Ovary (tissue), 7 donors: ENCODE measurements at regions not wholly inside any gene's neighbourhood (a gene's known extent, or its start where the extent isn't known, plus 50 kb on each side); places are given as distances from the start of the nearest gene placed in this dataset.

Experiments used
- DNase-seq, 5 donors: peaks; one replicate each; pipeline ENCODE4 v3.0.0-alpha.2; 2019 to 2020
- H3K27ac ChIP-seq, 2 donors: fragments of 200-600 bp; one replicate each; pipeline versions ENCODE4 v1.5.1 to v1.8.0; 2019 to 2022
- H3K27me3 ChIP-seq: fragments of 200-600 bp; one replicate; pipeline ENCODE4 v1.8.0; 2022
- H3K36me3 ChIP-seq: fragments of 200-600 bp; sonication (generic); one replicate; pipeline ENCODE4 v1.5.1; 2019
- H3K4me1 ChIP-seq: one replicate; pipeline ENCODE4 v1.8.1; 2013; ENCODE audit warnings: mild to moderate bottlenecking, moderate library complexity; ENCODE audit not compliant: insufficient read depth
- H3K4me3 ChIP-seq: fragments of 200-600 bp; sonication (generic); one replicate; pipeline ENCODE4 v1.5.1; 2017
- H3K9me3 ChIP-seq, 2 donors: fragments of 200-600 bp in 1 of 2; sonication (generic) in 1 of 2; one replicate each; pipeline versions ENCODE4 v1.5.1 to v1.8.1; 2013 to 2019; ENCODE audit warnings: mild to moderate bottlenecking in 1 of 2, moderate library complexity in 1 of 2
- EP300 ChIP-seq: sonication (generic); formaldehyde crosslinking; IDR thresholded peaks from one replicate; pipeline ENCODE4 v1.6.1; 2017; ENCODE audit warnings: antibody characterized with exemption
- POLR2A ChIP-seq: fragments of 450-650 bp; IDR thresholded peaks from one replicate; pipeline ENCODE4 v1.6.1; 2017; ENCODE audit warnings: antibody characterized with exemption, mild to moderate bottlenecking, moderate library complexity
- WGBS, 3 donors: extraction: QIAGEN DNeasy Blood & Tissue Kit in 1 of 3; methylation state at CpG; one replicate each; pipeline versions ENCODE4 v1.1.5 to v1.1.7; 2013 to 2017; 5-methylcytosine and 5-hydroxymethylcytosine counted together
- intact Hi-C, 4 donors: fragments of 100-400 bp; cut with DNase I; formaldehyde crosslinking; loops; one replicate each; pipeline versions ENCODE4 v1.11.0 to v1.15.1; 2022 to 2023
- TF ChIP-seq, protein P1 (sequence below), 3 donors: fragments of 450-650 bp in 2 of 3; fragments of 200-600 bp in 1 of 3; IDR thresholded peaks; one replicate each; pipeline versions ENCODE4 v1.5.1 to v1.8.0; 2016 to 2022; ENCODE audit warnings: antibody characterized with exemption in 3 of 3, mild to moderate bottlenecking in 1 of 3
- donor health status: DM: no; HTN: no; CAD: no; lungs with moderate emphysema.
- donor health status: DM: no; HTN: no; CAD: no.
- donor health status: Bipolar disorder and iron deficiency.
- donor health status: DM: no; HTN: no; CAD: no.
- donor health status: DM: yes; HTN: yes; CAD: no.

GRCh38 chr3:188959013-188959412 is 212.8 kb upstream of the TPRG1 start:
- H3K4me1 ChIP-seq = peaks cover 3% of the 10 kb centered on the region
- intact Hi-C loops = loop anchor here in 2 of 4 donors (5.0 kb wide), 2 partner anchors 188 to 907 kb away; no protein-coding TSS in a partner anchor
- 87 to 89% (median 88%) methylated on average over 1 of the region's 1 CpG for WGBS, 3 donors
- H3K36me3 ChIP-seq = no peaks in the 10 kb centered on the region
- TF ChIP-seq POLR2A = no peak
- no peak for TF ChIP-seq EP300
- TF ChIP-seq, protein P1, sequence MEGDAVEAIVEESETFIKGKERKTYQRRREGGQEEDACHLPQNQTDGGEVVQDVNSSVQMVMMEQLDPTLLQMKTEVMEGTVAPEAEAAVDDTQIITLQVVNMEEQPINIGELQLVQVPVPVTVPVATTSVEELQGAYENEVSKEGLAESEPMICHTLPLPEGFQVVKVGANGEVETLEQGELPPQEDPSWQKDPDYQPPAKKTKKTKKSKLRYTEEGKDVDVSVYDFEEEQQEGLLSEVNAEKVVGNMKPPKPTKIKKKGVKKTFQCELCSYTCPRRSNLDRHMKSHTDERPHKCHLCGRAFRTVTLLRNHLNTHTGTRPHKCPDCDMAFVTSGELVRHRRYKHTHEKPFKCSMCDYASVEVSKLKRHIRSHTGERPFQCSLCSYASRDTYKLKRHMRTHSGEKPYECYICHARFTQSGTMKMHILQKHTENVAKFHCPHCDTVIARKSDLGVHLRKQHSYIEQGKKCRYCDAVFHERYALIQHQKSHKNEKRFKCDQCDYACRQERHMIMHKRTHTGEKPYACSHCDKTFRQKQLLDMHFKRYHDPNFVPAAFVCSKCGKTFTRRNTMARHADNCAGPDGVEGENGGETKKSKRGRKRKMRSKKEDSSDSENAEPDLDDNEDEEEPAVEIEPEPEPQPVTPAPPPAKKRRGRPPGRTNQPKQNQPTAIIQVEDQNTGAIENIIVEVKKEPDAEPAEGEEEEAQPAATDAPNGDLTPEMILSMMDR (IDR thresholded peaks at IDR 0.05) = no peak
- no peaks in the 10 kb centered on the region for H3K9me3 ChIP-seq
- no peak overlapping the region for H3K27ac ChIP-seq
- H3K4me3 ChIP-seq = no peak overlapping the region
- no peaks in the 10 kb centered on the region for H3K27me3 ChIP-seq
- DNase-seq = no peak

GRCh38 chr3:188962253-188963247 is 209.2 kb upstream of the TPRG1 start:
- intact Hi-C loops = no loop called here
- H3K9me3 ChIP-seq = no peaks in the 10 kb centered on the region
- H3K36me3 ChIP-seq = no peaks in the 10 kb centered on the region
- H3K4me1 ChIP-seq = no peaks in the 10 kb centered on the region
- H3K4me3 ChIP-seq = no peak overlapping the region
- H3K27me3 ChIP-seq = no peaks in the 10 kb centered on the region
- WGBS, 3 donors = 74 to 84% (median 79%) methylated on average over 13 of the region's 13 CpGs
- H3K27ac ChIP-seq = no peak overlapping the region
- DNase-seq = no peak
- TF ChIP-seq EP300 (no peak), POLR2A (no peak)
- TF ChIP-seq, protein P1 (IDR thresholded peaks at IDR 0.05) = no peak

- WGBS, 3 donors = 95 to 97% (median 96%) methylated on average over 5 of the region's 5 CpGs
- DNase-seq = no peak
- Histone ChIP-seq H3K27ac (no peak overlapping the region), H3K4me1 (no peaks in the 10 kb centered on the region), H3K27me3 (no peaks in the 10 kb centered on the region), H3K36me3 (no peaks in the 10 kb centered on the region), H3K4me3 (no peak overlapping the region), H3K9me3 (no peaks in the 10 kb centered on the region)
- no peak for TF ChIP-seq POLR2A
- TF ChIP-seq EP300 = no peak
- TF ChIP-seq, protein P1 (IDR thresholded peaks at IDR 0.05) = no peak
- intact Hi-C loops = no loop called here
Measured at GRCh38 chr3:188964957-188965356, 206.8 kb upstream of the TPRG1 start.

- intact Hi-C loops = loop anchor here in 2 of 4 donors (10.0 kb wide), 1 partner anchor 172 kb away; no protein-coding TSS in a partner anchor
- TF ChIP-seq POLR2A (no peak), EP300 (no peak)
- TF ChIP-seq, protein P1 (IDR thresholded peaks at IDR 0.05) = no peak
- no peaks in the 10 kb centered on the region for H3K36me3 ChIP-seq
- H3K9me3 ChIP-seq = no peaks in the 10 kb centered on the region
- no peaks in the 10 kb centered on the region for H3K27me3 ChIP-seq
- H3K27ac ChIP-seq = no peak overlapping the region
- DNase-seq = no peak
- H3K4me1 ChIP-seq = peaks cover 16% of the 10 kb centered on the region
- H3K4me3 ChIP-seq = no peak overlapping the region
- 80 to 86% (median 83%) methylated on average over 4 of the region's 4 CpGs for WGBS, 3 donors
Measured at GRCh38 chr3:188972310-188972709, 199.5 kb upstream of the TPRG1 start.
